Testis (tissue), 2 donors: ENCODE measurements at regions not wholly inside any gene's neighbourhood (a gene's known extent, or its start where the extent isn't known, plus 50 kb on each side); places are given as distances from the start of the nearest gene placed in this dataset.

ENCODE experiments used
- DNase-seq: peaks from one replicate; pipeline ENCODE4 v3.0.0-alpha.2; 2019
- H3K27ac ChIP-seq, 2 donors: fragments of 200-600 bp; sonication (generic); one replicate each; pipeline ENCODE4 v1.5.1; 2019
- H3K27me3 ChIP-seq: fragments of 200-600 bp; sonication (generic); one replicate; pipeline ENCODE4 v1.5.1; 2019
- H3K36me3 ChIP-seq: fragments of 200-600 bp; sonication (generic); one replicate; pipeline ENCODE4 v1.5.1; 2017; ENCODE audit warnings: low read depth; ENCODE audit errors: missing control alignments
- H3K4me1 ChIP-seq: fragments of 200-600 bp; sonication (generic); one replicate; pipeline ENCODE4 v1.5.1; 2019
- H3K4me3 ChIP-seq, 2 donors: fragments of 200-600 bp; sonication (generic); one replicate each; pipeline ENCODE4 v1.5.1; 2017 to 2019
- H3K9me3 ChIP-seq: fragments of 200-600 bp; sonication (generic); one replicate; pipeline ENCODE4 v1.5.1; 2017
- CTCF ChIP-seq, 3 experiments: fragments of 450-650 bp in 2 of 3; fragments of 200-600 bp in 1 of 3; sonication (generic) in 1 of 3; IDR thresholded peaks; one replicate each; pipeline ENCODE4 v1.5.1; 2016 to 2019; ENCODE audit warnings: antibody characterized with exemption in 3 of 3, mild to moderate bottlenecking in 2 of 3, moderate library complexity in 1 of 3
- POLR2A ChIP-seq: fragments of 450-650 bp; IDR thresholded peaks from one replicate; pipeline ENCODE4 v1.6.1; 2017; ENCODE audit warnings: antibody characterized with exemption, mild to moderate bottlenecking, moderate library complexity
- WGBS, 2 donors: methylation state at CpG; one replicate each; pipeline ENCODE4 v1.1.5; 2018; 5-methylcytosine and 5-hydroxymethylcytosine counted together
- intact Hi-C: fragments of 100-400 bp; cut with DNase I; formaldehyde crosslinking; loops from one replicate; pipeline ENCODE4 v1.15.1; 2023; ENCODE audit warnings: low total_unique reads

DNA sequence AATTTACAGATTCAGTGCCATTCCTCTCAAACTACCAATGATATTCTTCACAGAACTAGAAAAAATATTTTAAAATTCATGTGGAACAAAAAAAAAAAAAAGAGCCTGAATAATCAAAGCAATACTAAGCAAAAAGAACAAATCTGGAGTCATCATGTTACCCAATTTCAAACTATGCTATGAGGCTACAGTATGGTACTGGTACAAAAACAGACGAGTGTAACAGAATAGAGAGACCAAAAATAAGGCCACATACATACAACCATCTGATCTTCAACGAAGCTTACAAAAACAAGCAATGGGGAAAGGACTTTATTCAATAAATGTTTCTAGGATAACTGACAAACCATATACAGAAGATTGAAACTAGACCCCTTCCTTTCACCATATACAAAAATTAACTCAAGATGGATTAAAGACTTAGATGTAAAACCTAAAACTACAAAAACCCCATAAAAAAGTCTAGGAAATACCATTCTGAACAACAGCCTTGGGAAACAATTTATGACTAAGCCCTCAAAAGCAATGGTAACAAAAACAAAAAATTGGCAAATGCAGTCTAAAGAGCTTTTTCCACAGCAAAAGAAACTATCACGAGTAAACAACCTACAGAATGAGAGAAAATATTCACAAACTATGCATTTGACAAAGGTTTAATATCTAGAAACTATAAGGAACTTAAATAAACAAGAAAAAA lies 207.7 kb downstream of the PTN start:
- intact Hi-C loops, result no loop called here
- WGBS, 2 donors, result 56 to 75% methylated on average over 3 of the region's 3 CpGs

DNA sequence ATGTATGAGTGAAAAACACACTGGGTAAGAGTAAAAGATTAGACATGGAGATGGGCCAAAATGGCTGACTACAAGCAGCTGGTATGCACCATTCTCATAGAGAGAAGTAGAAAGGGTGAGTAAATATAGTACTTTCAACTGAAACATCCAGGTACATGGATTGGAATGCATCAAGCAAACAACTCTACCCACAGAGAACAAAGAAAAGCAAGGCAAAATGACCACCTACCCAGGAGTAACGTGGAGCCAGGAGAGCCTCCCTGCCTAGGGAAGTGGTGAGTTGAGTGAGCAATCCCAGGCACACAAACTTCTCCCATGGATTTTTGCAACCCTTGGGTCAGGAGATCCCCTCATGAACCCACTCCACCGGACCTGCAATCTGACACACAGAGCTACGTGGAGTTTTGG lies 212.8 kb downstream of the PTN start:
- intact Hi-C loops, result no loop called here
- no peak overlapping the region for H3K4me3 ChIP-seq
- H3K9me3 ChIP-seq, result no peaks in the 10 kb centered on the region
- H3K36me3 ChIP-seq, result no peaks in the 10 kb centered on the region
- 90 to 100% methylated on average over 1 to 3 of the region's 3 CpGs for WGBS, 2 donors
- no peaks in the 10 kb centered on the region for H3K27me3 ChIP-seq
- DNase-seq, result no peak
- H3K27ac ChIP-seq, result no peak overlapping the region
- TF ChIP-seq CTCF (IDR thresholded peaks at IDR 0.05), result no peak
- no peaks in the 10 kb centered on the region for H3K4me1 ChIP-seq

More for the DNA sequence above, 207.7 kb downstream of the PTN start:
- H3K4me1 ChIP-seq, result no peaks in the 10 kb centered on the region
- no peaks in the 10 kb centered on the region for H3K9me3 ChIP-seq
- no peak overlapping the region for H3K27ac ChIP-seq
- no peak overlapping the region for H3K4me3 ChIP-seq
- no peaks in the 10 kb centered on the region for H3K36me3 ChIP-seq
- DNase-seq, result no peak
- no peaks in the 10 kb centered on the region for H3K27me3 ChIP-seq
- TF ChIP-seq CTCF (IDR thresholded peaks at IDR 0.05) (no peak), POLR2A (no peak)

DNA sequence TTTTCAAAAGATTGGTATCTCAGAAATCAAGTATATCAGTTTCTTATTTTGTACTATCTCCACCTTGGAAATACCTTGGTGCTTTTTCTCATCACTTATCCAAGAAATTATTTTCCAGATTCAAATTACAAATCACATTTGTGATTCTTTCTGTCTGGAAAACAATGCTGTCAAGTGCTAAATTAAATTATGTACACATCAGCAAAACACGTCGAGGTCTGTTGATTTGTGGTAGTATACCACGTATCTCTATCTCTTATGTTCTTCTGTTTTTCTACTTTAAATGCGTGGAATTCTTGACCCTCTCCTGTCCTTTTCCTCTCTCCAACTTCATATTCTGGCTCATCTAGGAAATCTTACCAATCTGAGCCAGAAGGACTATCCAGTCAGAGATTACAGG lies 214.5 kb downstream of the PTN start:
- Histone ChIP-seq H3K4me1 (no peaks in the 10 kb centered on the region), H3K4me3 (no peak overlapping the region), H3K9me3 (no peaks in the 10 kb centered on the region), H3K27me3 (no peaks in the 10 kb centered on the region), H3K36me3 (no peaks in the 10 kb centered on the region), H3K27ac (no peak overlapping the region)
- no peak for DNase-seq
- intact Hi-C loops, result no loop called here
- WGBS, 2 donors, result 70 to 83% methylated on average over 4 of the region's 4 CpGs
- TF ChIP-seq POLR2A, result no peak

GRCh38 chr7:137127806-137128205 lies 215.7 kb downstream of the PTN start:
- no peaks in the 10 kb centered on the region for H3K9me3 ChIP-seq
- intact Hi-C loops, result no loop called here
- no peaks in the 10 kb centered on the region for H3K27me3 ChIP-seq
- H3K27ac ChIP-seq, result no peak overlapping the region
- no peaks in the 10 kb centered on the region for H3K36me3 ChIP-seq
- no peaks in the 10 kb centered on the region for H3K4me1 ChIP-seq
- WGBS, 2 donors, result 71 to 78% methylated on average over 2 of the region's 2 CpGs
- no peak for DNase-seq
- no peak overlapping the region for H3K4me3 ChIP-seq
- TF ChIP-seq POLR2A, result no peak
- no peak for TF ChIP-seq CTCF (IDR thresholded peaks at IDR 0.05)

GRCh38 chr7:137127058-137127457 lies 216.5 kb downstream of the PTN start:
- Histone ChIP-seq H3K9me3 (no peaks in the 10 kb centered on the region), H3K4me3 (no peak overlapping the region), H3K36me3 (no peaks in the 10 kb centered on the region), H3K27ac (no peak overlapping the region), H3K4me1 (no peaks in the 10 kb centered on the region), H3K27me3 (no peaks in the 10 kb centered on the region)
- DNase-seq, result no peak
- 34 to 52% methylated on average over 1 of the region's 1 CpG for WGBS, 2 donors
- intact Hi-C loops, result no loop called here
- no peak for TF ChIP-seq POLR2A
- TF ChIP-seq CTCF (IDR thresholded peaks at IDR 0.05), result no peak
